Upper lobe of left lung (tissue), 6 donors: ENCODE measurements at regions not wholly inside any gene's neighbourhood (a gene's known extent, or its start where the extent isn't known, plus 50 kb on each side); places are given as distances from the start of the nearest gene placed in this dataset.

Experiments
- ATAC-seq, 2 donors: fragments of 200-7000 bp; cut with Tn5 transposase; one replicate each; pipeline ENCODE4 v1.9.1; 2022; ENCODE audit warnings: mild to moderate bottlenecking in 2 of 2, moderate library complexity in 2 of 2; ENCODE audit not compliant: low FRiP score in 2 of 2
- DNase-seq, 2 donors: peaks; one replicate each; pipeline ENCODE4 v3.0.0-alpha.2; 2019 to 2020
- H3K27ac ChIP-seq, 4 donors: fragments of 200-600 bp; sonication (generic); one replicate each; pipeline ENCODE4 v1.5.1; 2016 to 2019
- H3K27me3 ChIP-seq, 4 donors: fragments of 200-600 bp; sonication (generic); one replicate each; pipeline ENCODE4 v1.5.1; 2017 to 2019
- H3K36me3 ChIP-seq, 4 donors: fragments of 200-600 bp; sonication (generic); one replicate each; pipeline ENCODE4 v1.5.1; 2016 to 2019
- H3K4me1 ChIP-seq, 4 donors: fragments of 200-600 bp; sonication (generic); one replicate each; pipeline ENCODE4 v1.5.1; 2018 to 2019
- H3K4me3 ChIP-seq, 4 donors: fragments of 200-600 bp; sonication (generic); one replicate each; pipeline ENCODE4 v1.5.1; 2017 to 2019; ENCODE audit warnings: mild to moderate bottlenecking in 2 of 4, moderate library complexity in 1 of 4
- H3K9me3 ChIP-seq, 4 donors: fragments of 200-600 bp; sonication (generic); one replicate each; pipeline ENCODE4 v1.5.1; 2018 to 2019
- EP300 ChIP-seq, 4 donors: sonication (generic); formaldehyde crosslinking; IDR thresholded peaks; one replicate each; pipeline ENCODE4 v1.5.1; 2017; ENCODE audit warnings: antibody characterized with exemption in 4 of 4, control low read depth in 2 of 4
- POLR2A ChIP-seq, 4 donors: fragments of 450-650 bp; IDR thresholded peaks; one replicate each; pipeline ENCODE4 v1.5.1; 2016 to 2017; ENCODE audit warnings: antibody characterized with exemption in 4 of 4, mild to moderate bottlenecking in 2 of 4
- POLR2AphosphoS5 ChIP-seq, 2 donors: sonication (generic); formaldehyde crosslinking; IDR thresholded peaks; one replicate each; pipeline ENCODE4 v1.5.1; 2017; ENCODE audit warnings: antibody characterized with exemption in 2 of 2
- WGBS, 2 donors: methylation state at CpG; one replicate each; pipeline ENCODE4 v1.1.5; 2017 to 2018; 5-methylcytosine and 5-hydroxymethylcytosine counted together
- TF ChIP-seq, protein P1 (sequence below), 6 experiments: fragments of 450-650 bp in 4 of 6; fragments of 200-600 bp in 2 of 6; sonication (generic) in 2 of 6; IDR thresholded peaks; one replicate each; pipeline ENCODE4 v1.5.1; 2016 to 2019; ENCODE audit warnings: antibody characterized with exemption in 6 of 6
- donor health status: DM: no; HTN: no; CAD: no; lungs with moderate emphysema.
- donor health status: DM: no; HTN: yes; CAD: no; lungs with severe emphysema.

DNA sequence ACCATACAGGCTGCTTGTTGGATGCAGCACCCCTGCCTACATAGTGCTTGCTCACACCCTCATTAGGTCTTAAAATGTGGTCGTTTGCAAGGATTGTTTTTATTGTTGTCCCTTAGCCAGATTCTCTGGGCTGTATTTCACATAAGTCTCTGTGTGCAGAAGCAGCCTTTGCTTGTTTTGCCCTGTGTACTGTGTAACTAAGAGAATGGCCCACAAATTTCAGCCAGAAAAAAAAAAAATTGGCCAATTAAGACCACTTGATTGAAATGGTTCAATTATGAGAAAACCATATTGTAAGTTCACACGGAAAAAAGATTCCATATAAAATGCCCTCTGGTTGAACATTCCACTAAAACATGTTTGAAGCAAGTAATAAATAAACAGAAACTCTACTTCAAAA, 377.1 kb upstream of the SOX11 start:
- 20 to 35% methylated on average over 2 of the region's 2 CpGs for WGBS, 2 donors
- DNase-seq: no peak
- no peak for ATAC-seq

DNA sequence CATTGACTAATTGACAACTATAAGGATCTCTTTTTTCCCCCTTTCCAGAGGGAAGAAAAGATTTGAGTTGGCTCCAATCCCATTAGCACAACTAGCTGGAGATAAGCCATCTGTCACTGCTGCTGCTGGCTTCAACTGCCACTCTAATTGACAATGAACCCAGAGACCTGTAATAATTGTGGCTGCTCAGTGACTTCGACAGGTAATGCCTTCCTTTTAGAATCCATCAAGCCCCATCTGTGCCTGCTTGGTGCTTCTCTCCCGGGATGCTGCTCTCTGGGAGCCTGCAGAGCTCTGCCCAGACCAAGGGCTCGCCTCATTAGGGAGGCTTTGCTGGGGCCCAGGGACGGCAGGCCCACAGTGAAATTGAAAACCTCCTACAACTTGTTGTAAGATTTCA, 376.7 kb upstream of the SOX11 start:
- no peaks in the 10 kb centered on the region for H3K27me3 ChIP-seq
- 74 to 75% methylated on average over 4 of the region's 4 CpGs for WGBS, 2 donors

More for the DNA sequence above, 377.1 kb upstream of the SOX11 start:
- Histone ChIP-seq H3K27ac (no peak overlapping the region), H3K9me3 (no peaks in the 10 kb centered on the region), H3K4me1 (no peaks in the 10 kb centered on the region), H3K27me3 (no peaks in the 10 kb centered on the region), H3K4me3 (no peak overlapping the region), H3K36me3 (no peaks in the 10 kb centered on the region)
- no peak for TF ChIP-seq EP300 (IDR thresholded peaks at IDR 0.05)
- no peak for TF ChIP-seq POLR2AphosphoS5 (IDR thresholded peaks at IDR 0.05)
- no peak for TF ChIP-seq POLR2A (IDR thresholded peaks at IDR 0.05)
- TF ChIP-seq, protein P1, sequence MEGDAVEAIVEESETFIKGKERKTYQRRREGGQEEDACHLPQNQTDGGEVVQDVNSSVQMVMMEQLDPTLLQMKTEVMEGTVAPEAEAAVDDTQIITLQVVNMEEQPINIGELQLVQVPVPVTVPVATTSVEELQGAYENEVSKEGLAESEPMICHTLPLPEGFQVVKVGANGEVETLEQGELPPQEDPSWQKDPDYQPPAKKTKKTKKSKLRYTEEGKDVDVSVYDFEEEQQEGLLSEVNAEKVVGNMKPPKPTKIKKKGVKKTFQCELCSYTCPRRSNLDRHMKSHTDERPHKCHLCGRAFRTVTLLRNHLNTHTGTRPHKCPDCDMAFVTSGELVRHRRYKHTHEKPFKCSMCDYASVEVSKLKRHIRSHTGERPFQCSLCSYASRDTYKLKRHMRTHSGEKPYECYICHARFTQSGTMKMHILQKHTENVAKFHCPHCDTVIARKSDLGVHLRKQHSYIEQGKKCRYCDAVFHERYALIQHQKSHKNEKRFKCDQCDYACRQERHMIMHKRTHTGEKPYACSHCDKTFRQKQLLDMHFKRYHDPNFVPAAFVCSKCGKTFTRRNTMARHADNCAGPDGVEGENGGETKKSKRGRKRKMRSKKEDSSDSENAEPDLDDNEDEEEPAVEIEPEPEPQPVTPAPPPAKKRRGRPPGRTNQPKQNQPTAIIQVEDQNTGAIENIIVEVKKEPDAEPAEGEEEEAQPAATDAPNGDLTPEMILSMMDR (IDR thresholded peaks at IDR 0.05): no peak

DNA sequence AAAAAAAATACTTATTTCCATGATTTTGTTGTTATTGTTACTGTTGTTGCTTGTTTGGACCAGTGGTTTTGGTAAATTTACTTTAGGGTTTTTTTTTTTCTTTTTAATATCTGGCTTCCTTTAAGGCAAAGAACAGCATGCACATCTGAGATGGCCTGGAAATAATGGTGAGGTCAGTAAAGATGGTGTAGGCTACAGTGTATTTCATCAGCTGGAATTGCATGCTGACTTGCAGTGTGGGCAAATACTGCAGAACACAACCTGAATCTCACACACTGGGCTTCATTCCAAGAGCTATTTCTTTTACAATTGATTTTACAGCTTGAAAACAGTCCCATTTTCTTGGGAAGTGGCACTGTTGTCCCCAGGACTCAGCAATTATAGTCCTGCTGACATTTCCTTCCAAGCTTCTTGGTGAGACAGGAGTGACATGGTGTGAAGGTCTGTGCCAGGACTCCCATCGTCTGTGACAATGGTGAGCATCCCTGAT, 376.1 kb upstream of the SOX11 start:
- no peaks in the 10 kb centered on the region for H3K27me3 ChIP-seq
- no peak overlapping the region for H3K4me3 ChIP-seq
- no peak overlapping the region for H3K27ac ChIP-seq
- no peak for ATAC-seq
- no peaks in the 10 kb centered on the region for H3K4me1 ChIP-seq
- no peaks in the 10 kb centered on the region for H3K36me3 ChIP-seq
- TF ChIP-seq POLR2A (IDR thresholded peaks at IDR 0.05) (no peak), POLR2AphosphoS5 (IDR thresholded peaks at IDR 0.05) (no peak), EP300 (IDR thresholded peaks at IDR 0.05) (no peak)
- TF ChIP-seq, protein P1 (IDR thresholded peaks at IDR 0.05): no peak
- WGBS, 2 donors: 67 to 84% methylated on average over 1 of the region's 1 CpG
- no peaks in the 10 kb centered on the region for H3K9me3 ChIP-seq
- no peak for DNase-seq

More for the DNA sequence above, 376.7 kb upstream of the SOX11 start:
- Histone ChIP-seq H3K36me3 (no peaks in the 10 kb centered on the region), H3K4me1 (no peaks in the 10 kb centered on the region), H3K4me3 (no peak overlapping the region), H3K9me3 (no peaks in the 10 kb centered on the region), H3K27ac (no peak overlapping the region)
- DNase-seq (no peak), ATAC-seq (no peak)
- TF ChIP-seq POLR2A (IDR thresholded peaks at IDR 0.05): no peak
- TF ChIP-seq POLR2AphosphoS5 (IDR thresholded peaks at IDR 0.05): no peak
- TF ChIP-seq, protein P1 (IDR thresholded peaks at IDR 0.05): no peak
- TF ChIP-seq EP300 (IDR thresholded peaks at IDR 0.05): no peak

DNA sequence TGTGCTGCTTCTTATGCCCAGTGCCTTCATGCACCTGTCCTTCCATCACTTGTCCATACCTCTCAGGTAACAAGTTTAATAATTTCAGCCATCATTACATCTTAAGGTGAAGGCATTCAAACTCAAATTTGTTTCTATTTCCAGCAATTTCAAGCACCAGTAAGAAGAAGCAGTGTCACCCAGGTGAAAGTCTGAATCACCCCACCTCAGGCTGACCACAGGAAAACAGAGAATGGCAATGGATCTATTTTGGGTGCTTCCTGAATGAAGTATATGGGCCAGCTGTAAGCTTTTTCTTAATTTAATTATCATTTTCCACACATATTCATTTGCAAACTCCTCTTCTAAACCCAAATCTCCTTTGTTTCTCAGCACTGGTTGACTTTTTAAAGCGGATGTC, 372.7 kb upstream of the SOX11 start:
- WGBS, 2 donors: 81 to 96% methylated on average over 1 of the region's 1 CpG

DNA sequence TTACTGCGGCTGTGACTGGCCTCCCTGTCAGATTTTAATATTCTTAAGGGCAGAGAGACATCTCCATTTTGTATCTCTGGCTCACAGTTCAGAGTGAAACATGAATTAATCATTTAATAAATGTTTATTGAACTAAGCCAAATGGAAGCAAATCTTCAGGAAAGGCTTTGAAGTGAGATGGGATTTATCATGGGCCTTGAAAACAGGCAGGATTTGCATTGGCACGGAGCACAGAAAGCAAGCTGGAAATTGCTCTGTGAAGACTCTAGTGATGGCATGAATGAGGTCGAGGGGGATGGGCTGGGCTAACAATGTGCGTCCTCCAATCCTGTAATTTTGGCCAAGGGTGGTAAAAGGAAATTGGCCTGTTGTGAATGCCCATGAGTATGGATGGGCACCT, 369.8 kb upstream of the SOX11 start:
- Histone ChIP-seq H3K4me1 (no peaks in the 10 kb centered on the region), H3K4me3 (no peak overlapping the region), H3K9me3 (no peaks in the 10 kb centered on the region), H3K36me3 (no peaks in the 10 kb centered on the region), H3K27me3 (no peaks in the 10 kb centered on the region), H3K27ac (no peak overlapping the region)
- DNase-seq (no peak), ATAC-seq (no peak)
- WGBS, 2 donors: 48 to 51% methylated on average over 4 of the region's 4 CpGs
- TF ChIP-seq POLR2AphosphoS5 (IDR thresholded peaks at IDR 0.05): no peak
- no peak for TF ChIP-seq EP300 (IDR thresholded peaks at IDR 0.05)
- TF ChIP-seq POLR2A (IDR thresholded peaks at IDR 0.05): no peak
- TF ChIP-seq, protein P1 (IDR thresholded peaks at IDR 0.05): no peak

More for the DNA sequence above, 372.7 kb upstream of the SOX11 start:
- Histone ChIP-seq H3K27ac (no peak overlapping the region), H3K27me3 (no peaks in the 10 kb centered on the region), H3K9me3 (no peaks in the 10 kb centered on the region), H3K4me1 (no peaks in the 10 kb centered on the region), H3K36me3 (no peaks in the 10 kb centered on the region), H3K4me3 (no peak overlapping the region)
- no peak for ATAC-seq
- TF ChIP-seq, protein P1 (IDR thresholded peaks at IDR 0.05): no peak
- TF ChIP-seq EP300 (IDR thresholded peaks at IDR 0.05) (no peak), POLR2A (IDR thresholded peaks at IDR 0.05) (no peak), POLR2AphosphoS5 (IDR thresholded peaks at IDR 0.05) (no peak)
- no peak for DNase-seq
